ENCODE measurements at regions not wholly inside any gene's neighbourhood (a gene's known extent, or its start where the extent isn't known, plus 50 kb on each side); places are given as distances from the start of the nearest gene placed in this dataset.

- TF ChIP-seq POLR2A (IDR thresholded peaks at IDR 0.05; ENCODE audit: low read length) (no peak), GATA1 (IDR thresholded peaks at IDR 0.05; ENCODE audit: low read depth, low read length) (no peak)
Observed at GRCh38 chr4:112759313-112759712, 122.4 kb downstream of the LARP7 start.
